HCEC 1CT (cell line): ENCODE measurements at regions not wholly inside any gene's neighbourhood (a gene's known extent, or its start where the extent isn't known, plus 50 kb on each side); places are given as distances from the start of the nearest gene placed in this dataset.
"Not testable (repeated sequence)": the region's sequence is repeated elsewhere in the genome, so short reads cannot be mapped to it uniquely, and the experiment has no call there.

ENCODE experiments used
- DNase-seq: peaks from one replicate; pipeline ENCODE4 v3.0.0-alpha.2; 2017

DNA sequence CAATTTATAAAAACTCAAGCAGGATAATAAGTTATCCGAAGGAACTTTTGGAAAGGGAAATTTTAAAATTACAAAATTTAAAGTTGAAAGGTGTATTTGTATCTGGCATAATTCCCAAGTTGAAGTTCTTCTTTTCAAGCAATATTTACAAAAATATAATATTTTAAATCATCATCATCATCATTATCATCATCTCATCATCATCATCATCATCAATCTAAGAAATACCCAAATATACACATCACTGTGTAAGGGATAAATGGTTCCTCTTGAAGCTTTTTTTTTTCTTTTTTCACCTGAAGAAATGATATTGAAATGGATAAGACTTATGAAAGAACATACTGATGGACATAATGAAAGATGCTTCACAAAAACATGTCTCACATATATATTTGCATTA is 254.9 kb upstream of the ARRDC3 start:
- no peak for DNase-seq

DNA sequence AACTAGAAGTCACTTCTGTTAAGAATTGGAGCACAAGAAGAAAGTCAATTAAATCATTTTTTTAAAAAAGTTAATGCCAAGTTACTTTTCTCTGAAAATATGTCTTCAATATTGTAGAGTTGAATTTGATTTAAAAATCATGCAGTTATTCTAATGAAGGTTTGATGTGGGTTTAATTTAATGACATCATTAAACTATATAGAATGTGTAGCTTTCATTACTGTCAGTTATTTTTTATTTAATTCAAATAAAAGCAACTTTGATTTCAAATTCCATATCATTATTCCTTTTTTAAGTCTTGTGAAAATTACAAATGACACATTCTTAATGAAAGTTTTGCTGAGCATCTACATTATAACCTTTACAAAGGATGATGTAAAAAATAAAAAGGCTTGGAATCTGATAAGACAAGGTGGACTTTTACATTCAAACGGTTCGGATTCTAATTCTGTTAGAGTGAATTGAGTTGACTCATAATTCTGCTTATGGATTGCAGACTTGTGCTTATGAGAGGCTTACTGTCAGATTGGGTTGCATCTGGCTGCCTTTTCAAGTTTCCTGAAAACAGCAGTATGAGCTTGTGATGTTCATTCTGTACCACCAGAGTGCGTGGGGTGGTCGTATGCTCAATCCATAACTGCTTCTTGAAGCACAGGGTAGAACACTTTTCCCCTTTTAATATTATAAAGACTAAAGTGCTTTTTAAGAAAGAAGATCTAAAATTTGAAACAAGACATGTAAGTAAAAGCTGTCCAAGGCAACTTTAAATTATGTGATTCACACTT is 253.0 kb upstream of the ARRDC3 start:
- no peak for DNase-seq

DNA sequence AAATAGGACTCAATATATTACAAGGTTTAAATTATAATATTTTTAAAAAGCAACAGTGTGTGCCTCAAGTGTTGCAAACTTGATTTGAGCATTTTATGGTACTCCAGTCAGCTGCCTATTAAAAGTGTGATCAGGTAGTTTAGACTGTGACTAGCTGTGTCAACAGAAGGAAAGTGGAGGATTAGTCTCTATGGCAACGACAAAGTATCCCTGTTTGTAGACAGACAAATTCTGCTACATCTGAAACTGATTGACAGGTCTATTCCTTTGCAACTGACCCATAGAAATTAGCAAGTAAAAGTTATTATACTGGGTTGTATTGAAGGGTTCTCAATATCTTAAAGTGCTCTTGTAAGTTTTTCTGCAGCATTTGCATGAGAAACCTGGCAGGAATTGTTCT is 249.8 kb upstream of the ARRDC3 start:
- DNase-seq, result no peak

DNA sequence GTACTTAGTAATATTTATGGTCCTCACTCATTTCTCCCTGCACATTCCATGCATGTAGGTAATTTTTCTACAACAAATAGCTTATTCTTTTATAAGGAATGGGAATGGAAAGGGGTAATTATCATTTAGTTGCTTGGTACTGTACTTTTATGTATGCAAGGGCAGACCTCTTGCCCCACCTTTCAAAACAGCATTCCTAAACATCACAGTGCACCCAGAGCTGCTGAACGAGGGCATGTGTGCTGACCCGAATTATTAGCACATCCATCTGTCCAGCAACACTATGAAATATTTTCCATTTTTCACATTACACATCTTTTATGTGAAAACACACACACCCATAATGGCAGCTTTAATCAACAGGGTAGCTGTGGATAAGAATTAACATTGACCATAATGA is 228.6 kb upstream of the ARRDC3 start:
- DNase-seq, result no peak

DNA sequence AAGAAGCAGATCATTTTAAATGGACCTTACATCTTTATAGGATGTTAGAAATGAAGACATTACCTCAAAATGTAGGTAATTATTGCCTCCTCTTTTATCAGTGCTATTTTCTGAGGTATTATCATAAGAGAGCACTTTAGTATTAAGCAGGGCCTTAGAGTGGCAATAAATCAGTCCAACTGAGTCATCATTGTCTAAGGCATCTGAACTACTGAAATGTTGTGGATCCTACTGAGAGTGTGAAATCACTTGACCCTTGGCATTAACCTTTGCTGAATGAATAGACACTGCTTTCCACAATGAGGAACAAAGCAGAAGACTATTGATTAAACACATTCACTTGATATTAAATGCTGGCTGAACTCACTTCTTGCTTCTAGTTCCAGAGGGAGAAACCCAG is 224.6 kb upstream of the ARRDC3 start:
- DNase-seq, result peak; percentile 43

DNA sequence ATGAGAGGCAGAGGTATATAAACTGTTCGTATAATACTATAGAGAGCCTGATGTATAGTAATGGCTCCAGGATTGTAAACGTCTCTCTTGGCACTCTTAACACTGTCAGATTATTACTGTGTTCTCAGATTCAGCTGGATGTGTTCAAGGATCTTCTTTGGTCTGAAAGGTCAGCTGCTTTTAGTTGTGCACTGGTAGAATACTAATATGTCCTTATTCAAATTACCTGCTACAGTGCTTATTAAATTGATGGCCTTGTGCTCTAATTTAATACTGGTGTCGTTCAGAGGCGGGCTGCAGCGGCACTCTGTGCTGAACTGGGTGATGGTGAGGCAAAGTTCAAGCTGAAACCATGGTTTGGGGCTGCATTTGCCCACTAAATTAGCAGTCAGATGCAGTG is 216.7 kb upstream of the ARRDC3 start:
- no peak for DNase-seq

DNA sequence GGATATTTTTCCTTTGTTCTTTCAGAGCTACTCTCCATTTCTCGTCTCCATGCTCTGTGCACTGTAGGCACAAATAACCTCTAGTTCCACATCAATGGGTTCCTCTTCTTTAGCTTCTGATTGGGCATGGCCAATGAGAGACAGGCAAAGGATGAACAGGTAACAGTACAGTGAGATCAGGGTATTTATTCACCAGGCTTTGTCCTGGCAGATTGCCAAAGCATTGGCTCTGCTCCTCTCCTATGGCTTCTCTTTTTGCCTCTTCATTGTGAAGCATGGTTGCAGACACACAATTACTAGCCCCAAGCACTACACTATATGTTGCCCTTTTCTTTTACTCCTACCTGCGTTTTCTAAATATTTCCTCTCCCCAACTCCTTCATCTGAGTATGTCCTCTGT is 215.1 kb upstream of the ARRDC3 start:
- no peak for DNase-seq

DNA sequence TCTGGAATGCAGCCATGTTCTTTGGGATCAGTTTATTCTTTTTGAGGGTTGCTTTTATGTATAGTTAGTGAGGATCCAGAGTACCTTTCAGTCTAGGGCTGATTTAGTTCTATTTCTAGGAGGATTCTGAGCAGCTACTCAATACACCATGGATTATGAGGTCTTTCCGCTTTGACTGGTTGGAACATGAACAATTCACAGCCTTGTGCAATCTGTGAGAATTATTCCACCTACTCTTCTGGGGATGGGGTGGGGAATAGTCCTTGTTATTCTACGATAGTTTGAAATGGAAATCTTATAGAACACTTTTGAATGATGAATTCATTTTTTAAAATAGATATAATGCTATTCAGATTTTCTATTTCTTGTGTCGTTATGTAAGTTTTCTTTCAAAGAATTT is 212.3 kb upstream of the ARRDC3 start:
- DNase-seq, result no peak

DNA sequence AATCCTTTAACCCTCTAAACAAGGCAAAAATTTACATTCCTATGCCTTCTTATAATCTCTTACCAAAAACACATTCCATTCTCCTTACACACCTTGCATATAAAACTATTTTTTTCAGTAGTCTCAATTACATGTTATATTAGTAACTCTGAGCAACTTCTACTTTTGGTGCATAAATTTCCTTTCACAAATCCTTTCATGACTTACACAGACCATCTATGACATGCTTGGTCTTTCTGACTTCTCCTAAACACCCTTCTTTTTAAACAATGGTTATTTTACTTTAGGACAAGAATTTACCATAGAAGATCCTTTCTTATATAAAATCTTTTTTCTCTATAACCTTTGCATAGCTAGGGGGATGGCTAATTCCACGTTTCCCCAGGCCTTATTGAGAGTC is 208.0 kb upstream of the ARRDC3 start:
- no peak for DNase-seq

DNA sequence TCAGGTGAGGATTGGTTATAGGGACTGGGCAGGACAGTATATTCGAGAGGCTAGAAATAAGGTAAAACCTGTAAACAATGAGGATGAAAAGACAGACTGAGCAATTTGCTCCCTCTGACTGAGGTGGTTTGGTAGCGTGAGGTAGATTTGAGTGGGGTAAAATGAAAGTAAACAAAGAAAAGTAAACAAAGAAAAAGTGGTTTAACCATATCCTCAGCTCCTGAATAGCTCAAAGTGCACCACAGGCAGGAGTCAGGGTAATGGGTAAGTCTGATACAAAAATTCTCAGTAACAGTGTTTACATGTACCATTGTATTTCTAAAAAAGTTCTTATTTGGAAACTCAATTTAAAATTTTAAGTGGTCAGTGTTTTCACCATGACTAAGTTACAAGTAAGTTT is 203.1 kb upstream of the ARRDC3 start:
- DNase-seq, result no peak

DNA sequence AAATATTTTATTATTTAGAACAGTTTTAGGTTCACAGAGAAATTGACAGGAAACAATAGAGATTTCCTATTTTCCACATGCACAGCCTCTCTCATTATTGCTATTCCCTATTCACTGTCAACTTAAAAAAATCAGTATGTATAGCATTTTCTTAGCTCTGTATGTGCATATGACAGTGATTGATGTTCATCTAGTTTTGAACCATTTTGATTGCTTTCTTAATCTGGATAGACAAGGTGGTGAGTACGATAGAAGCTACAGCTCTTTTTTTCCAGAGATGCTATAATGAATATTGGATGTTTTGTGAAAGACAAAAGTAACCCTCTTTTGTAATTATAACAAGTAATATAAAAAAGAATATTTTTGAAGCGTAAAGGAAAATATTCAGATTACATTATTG is 201.2 kb upstream of the ARRDC3 start:
- DNase-seq, result no peak

DNA sequence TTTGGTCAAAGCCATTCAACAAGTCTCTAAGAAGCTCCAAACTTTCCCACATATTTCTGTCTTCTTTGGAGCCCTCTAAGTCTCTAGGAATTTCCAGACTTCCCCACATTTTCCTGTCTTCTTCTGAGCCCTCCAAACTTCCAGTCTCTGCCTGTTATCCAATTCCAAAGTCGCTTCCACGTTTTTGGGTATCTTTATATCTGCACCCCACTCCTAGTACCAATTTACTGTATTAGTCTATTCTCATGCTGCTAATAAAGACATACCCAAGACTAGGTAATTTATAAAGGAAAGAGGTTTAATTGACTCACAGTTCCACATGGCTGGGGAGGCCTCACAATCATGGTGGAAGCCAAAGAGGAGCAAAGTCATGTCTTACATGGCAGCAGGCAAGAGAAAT is 182.9 kb upstream of the ARRDC3 start:
- DNase-seq, result not testable (repeated sequence)

DNA sequence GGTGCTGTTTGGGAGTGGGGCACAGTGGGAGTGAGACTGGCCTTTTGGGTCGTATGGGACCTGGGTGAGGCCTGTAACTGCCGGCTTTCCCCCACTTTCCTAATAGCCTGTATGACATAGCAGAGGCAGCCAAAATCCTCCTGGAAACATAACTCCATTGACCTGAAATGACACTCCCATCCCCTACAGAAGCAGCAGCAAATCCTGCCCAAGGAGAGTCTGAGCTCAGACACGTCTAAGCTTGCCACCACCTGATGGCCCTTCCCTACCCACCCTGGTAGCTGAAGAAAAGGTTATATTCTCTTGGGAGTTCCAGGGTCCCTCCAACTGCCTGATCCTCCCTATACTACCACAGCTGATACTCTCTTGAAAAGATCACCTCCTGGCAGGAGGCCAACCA is 179.8 kb upstream of the ARRDC3 start:
- no peak for DNase-seq

DNA sequence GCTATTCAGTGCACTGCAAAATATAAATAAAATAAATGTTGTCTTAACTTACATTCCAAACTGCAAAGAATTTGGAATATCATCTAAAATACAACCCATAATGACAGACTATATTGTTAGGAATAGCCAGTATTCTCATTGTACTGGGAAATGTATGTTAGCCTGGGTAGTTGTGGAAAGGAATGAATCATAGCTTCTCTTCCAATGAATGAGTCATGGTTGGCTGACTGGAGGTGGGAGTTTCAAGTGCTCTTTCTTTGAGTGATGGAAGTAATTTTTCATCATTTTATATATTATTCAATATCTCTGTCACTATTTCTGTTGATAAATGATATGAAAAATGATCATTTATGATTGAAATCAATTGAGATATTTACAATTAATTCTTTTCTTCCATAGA is 158.6 kb upstream of the ARRDC3 start:
- DNase-seq, result peak; percentile 65

DNA sequence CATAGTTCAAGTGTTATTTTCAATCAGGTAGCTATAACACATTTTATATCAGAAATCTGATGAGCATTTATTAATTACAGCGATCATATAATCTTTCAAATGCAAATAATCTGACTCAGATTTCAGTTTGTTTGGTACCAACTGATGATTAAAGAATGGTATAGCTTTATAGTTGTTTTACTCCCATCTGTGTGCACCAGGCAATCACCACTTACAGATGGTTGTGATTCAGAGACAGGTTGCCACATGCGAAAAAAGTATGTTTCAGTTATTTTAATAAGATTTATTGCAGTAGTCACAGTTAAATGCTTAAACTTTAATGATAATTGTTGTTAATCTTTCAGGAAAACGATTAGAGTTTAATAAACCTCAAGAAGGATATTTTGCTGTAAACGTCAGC is 155.1 kb upstream of the ARRDC3 start:
- DNase-seq, result no peak

DNA sequence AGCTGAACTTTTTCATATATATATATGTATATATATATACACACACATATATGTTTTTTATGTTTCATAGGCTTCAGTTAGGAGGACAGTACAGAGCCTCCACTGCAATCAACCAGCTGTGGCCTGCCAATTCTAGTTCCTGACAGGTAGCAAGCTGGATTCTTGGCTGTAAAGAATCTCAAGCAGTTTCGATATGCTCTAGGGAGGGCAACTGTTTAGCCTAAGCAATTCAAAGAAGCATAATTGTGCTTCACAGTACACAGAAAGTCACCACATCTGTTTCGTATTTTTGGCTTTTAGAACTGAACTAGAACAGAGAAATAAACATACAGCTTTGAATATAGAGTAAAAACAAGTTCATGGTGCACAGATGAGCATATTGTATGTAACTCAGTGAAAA is 152.4 kb upstream of the ARRDC3 start:
- no peak for DNase-seq

DNA sequence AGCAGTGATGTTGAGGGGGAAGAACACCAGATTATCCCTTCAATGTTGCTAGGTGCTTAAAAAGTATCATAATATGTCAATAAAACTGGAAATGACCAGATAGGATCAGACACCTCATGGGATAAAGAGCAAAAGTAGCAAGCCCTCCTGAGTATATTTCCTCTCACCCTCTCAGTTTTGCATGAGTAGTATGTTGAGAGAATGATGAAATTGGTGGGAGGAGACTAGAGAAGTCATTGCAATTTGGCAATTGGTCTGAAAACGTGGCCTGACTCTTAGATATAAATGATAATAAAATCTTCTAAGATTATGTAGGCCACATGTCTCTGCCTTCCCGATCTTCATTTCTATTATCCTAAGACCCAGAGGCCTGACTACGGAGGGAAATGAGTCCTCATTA is 151.2 kb upstream of the ARRDC3 start:
- DNase-seq, result peak; percentile 23

DNA sequence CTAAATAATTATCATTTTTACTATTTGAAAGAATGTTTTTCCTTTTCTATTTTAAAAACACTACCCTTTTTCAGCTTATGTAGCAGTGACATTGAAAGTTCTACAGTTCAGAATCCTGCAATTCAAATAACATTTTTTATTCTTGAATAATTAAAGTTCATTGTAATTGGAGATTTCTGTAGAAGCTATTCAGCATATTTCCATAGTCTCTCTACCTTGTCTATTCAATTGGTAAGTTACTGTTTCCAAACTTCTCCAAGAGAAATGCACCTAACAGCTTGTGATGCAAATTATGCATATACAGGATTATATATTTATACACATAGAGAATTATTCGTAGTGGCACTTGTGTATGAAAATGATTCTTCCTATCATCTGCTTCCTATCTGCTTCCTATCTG is 149.7 kb upstream of the ARRDC3 start:
- no peak for DNase-seq

DNA sequence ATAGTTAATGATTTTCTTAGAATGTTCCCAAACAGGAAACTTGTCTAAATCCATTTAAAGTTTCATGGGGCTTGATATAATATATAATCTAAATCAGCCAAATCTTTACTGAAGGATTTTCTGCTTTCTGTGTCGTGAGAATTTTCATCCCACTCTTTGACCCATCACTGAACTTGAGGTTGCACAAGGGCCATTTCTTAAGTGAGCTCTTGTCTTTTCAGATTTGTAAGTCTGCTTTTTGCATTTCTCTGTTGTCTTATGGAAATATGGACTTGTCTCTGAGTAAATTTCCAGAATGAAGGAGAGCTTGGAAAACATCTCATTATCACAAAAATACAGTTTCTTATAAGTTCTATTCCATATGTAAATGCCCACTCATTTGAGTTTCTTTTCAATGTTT is 149.2 kb upstream of the ARRDC3 start:
- no peak for DNase-seq

DNA sequence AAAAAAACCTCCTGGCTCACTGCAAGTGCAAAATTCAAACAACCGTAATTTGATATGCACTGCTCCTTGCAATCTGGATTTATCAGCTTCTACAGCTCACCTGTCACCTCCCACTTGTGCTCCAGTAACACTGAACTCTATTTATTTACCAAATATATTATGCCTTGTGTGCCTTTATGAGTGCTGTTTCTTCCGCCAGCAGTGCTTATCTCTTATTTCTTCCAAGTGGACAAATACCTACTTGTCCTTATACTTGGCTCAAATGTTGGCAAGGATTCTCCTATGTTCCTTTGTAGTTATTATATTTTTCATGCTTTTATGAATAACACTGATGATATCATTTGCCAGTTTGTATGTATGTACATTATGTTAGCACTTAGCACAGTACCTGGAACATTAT is 145.7 kb upstream of the ARRDC3 start:
- DNase-seq, result no peak

DNA sequence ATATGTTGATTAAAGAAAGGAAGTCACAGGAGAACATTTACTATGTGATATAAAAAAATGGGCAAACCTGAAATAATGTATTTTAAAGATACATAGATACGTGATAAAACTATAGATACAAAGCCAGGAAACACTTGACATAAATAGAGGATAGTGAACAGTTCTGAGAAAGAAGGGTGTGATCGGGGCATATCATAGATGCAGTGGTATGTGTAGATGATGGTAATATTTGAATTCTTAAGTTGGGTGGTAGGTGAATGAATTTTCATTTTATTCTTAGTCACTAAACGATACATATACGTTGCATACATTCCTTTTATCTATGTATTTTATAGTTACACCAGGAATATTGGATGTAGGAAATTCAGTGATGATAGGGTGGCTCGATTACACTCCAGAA is 138.7 kb upstream of the ARRDC3 start:
- no peak for DNase-seq

DNA sequence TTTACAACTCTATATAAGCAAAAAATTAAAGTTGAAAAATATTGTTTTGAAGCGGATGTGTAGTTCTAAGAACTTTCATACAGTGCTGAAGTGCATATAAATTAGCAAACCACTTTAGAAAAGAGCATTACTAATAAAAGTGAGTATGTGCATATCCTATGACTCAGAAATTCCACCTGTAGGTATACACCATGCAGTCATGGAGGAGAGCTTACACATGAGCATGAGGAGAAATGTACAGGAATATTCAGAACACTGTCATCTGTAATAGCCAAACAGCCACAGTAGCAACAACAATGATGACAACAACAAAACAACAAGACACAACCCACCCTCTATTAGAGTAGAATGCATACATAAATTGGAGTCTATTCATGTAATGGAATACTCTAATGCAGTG is 138.2 kb upstream of the ARRDC3 start:
- peak; percentile 39 for DNase-seq

DNA sequence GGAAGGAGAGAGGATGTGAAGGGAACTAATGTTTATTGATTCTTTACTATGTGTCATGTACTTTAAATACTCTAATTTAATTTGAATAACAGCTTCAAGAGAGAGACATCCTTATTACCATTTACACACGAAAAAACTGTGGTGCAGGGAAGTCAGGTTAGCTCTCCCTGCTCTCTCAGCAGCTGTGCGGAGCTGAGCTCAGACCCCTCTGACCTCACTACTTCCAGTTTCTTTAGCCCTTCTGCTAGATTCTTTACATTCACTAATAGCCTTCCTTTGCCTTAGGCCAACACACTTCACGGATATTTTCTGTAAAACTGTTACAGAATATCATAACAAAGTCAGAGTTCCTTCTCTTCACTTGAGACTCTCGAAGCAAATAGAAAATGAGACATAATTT is 131.3 kb upstream of the ARRDC3 start:
- no peak for DNase-seq

DNA sequence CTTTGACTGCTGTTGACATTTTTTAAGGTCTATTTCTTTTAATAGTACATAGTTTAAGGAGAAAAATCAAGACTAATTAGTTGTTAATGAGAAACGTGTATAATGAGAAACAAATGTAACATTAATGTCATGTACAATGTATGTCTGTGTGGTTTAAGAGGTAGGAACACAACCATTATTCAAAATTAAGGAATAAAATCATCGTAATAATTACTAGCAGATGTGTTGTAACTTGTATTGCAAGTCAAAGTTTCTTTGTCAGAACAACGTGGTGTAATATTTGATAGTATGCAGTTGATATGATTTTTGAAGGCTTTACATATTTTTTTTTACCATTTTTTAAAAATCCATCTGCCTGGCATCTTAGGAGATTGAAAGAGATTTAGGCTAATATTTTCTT is 120.2 kb upstream of the ARRDC3 start:
- no peak for DNase-seq

DNA sequence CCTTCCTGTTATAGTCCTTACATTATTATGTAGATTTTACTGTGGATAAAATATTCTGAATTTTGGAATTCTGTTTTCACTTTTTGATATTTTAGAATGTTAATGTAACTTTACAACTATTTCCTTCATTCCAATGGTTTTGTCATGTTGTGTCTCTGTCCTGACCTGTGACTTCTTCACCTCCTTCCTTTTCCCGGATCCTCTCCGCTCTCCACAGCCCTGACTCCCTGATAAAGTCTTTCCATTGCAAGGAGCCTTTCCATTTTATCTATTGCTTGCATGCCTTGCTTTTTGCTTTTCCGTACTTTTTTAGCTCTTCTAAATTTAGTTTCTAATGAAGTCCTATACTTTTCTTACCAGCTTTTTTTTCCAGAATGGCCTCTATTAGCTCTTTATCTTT is 117.6 kb upstream of the ARRDC3 start:
- no peak for DNase-seq
